IMR-90 (cell line): ENCODE measurements at regions not wholly inside any gene's neighbourhood (a gene's known extent, or its start where the extent isn't known, plus 50 kb on each side); places are given as distances from the start of the nearest gene placed in this dataset.

Source experiments
- ATAC-seq: fragments of 200-7000 bp; cut with Tn5 transposase; 2 replicates; pipeline ENCODE4 v1.9.1; 2020; ENCODE audit warnings: low read depth, mild to moderate bottlenecking, moderate library complexity
- BruUV-seq: library from RNA; stranded (reverse); fragments of 400-500 nt; replicated peaks from 2 replicates; lab custom pipeline; 2021; lab: Mats Ljungman, UMichigan
- CTCF ChIA-PET: fragments of 300-600 bp; formaldehyde crosslinking; extraction: SDS; loops from one replicate; lab custom pipeline; 2021; ENCODE audit warnings: antibody characterized with exemption; lab: Yijun Ruan, JAX
- POLR2A ChIA-PET: fragments of 300-600 bp; sonication (Branson Sonifier 250); formaldehyde crosslinking; loops from one replicate; lab custom pipeline; 2022; ENCODE audit warnings: antibody characterized with exemption; ENCODE audit not compliant: unreplicated experiment; lab: Charles Lee
- DNase-seq: peaks from one replicate; pipeline ENCODE4 v3.0.0; 2013
- H2AFZ ChIP-seq: replicated peaks from 2 replicates; pipeline ENCODE3; 2013; ENCODE audit warnings: low read length, mild to moderate bottlenecking; ENCODE audit not compliant: poor library complexity
- H2AK5ac ChIP-seq: 2 replicates; pipeline ENCODE4 v1.6.1; 2013; ENCODE audit warnings: low read depth, low read length, inconsistent platforms
- H2AK9ac ChIP-seq: replicated peaks from 2 replicates; pipeline ENCODE3; 2013; ENCODE audit warnings: mild to moderate bottlenecking, low read depth, low read length, moderate library complexity; ENCODE audit not compliant: poor library complexity
- H2BK120ac ChIP-seq: 2 replicates; pipeline ENCODE4 v1.6.1; 2013; ENCODE audit warnings: low read depth, low read length, inconsistent platforms
- H2BK15ac ChIP-seq: 3 replicates; pipeline ENCODE4 v1.6.1; 2013; ENCODE audit warnings: low read depth, low read length, inconsistent platforms
- H2BK20ac ChIP-seq: 2 replicates; pipeline ENCODE4 v1.6.1; 2013; ENCODE audit warnings: low read depth, mild to moderate bottlenecking, inconsistent platforms, low read length, moderate library complexity
- H2BK5ac ChIP-seq: 2 replicates; pipeline ENCODE4 v1.6.1; 2013; ENCODE audit warnings: mild to moderate bottlenecking, low read depth, low read length, inconsistent platforms; ENCODE audit not compliant: poor library complexity, severe bottlenecking
- H3K14ac ChIP-seq: replicated peaks from 2 replicates; pipeline ENCODE4 v1.6.1; 2013; ENCODE audit warnings: low read depth, low read length, inconsistent platforms
- H3K18ac ChIP-seq: 2 replicates; pipeline ENCODE4 v1.6.1; 2013; ENCODE audit warnings: low read depth, low read length, control low read depth
- H3K23ac ChIP-seq: 2 replicates; pipeline ENCODE4 v1.6.1; 2013; ENCODE audit warnings: low read depth, low read length, inconsistent platforms
- H3K27ac ChIP-seq: 2 replicates; pipeline ENCODE4 v1.5.1; 2013; ENCODE audit warnings: mild to moderate bottlenecking, control low read depth, low read length; ENCODE audit not compliant: insufficient read depth
- H3K27me3 ChIP-seq: 2 replicates; pipeline ENCODE4 v1.6.1; 2013; ENCODE audit warnings: low read length; ENCODE audit not compliant: control insufficient read depth, insufficient read depth
- H3K36me3 ChIP-seq: 2 replicates; pipeline ENCODE4 v1.6.1; 2013; ENCODE audit warnings: low read length, mixed read lengths; ENCODE audit not compliant: control insufficient read depth, insufficient read depth
- H3K4ac ChIP-seq: 2 replicates; pipeline ENCODE4 v1.6.1; 2013; ENCODE audit warnings: low read depth, low read length, inconsistent platforms
- H3K4me1 ChIP-seq: 2 replicates; pipeline ENCODE4 v1.6.1; 2013; ENCODE audit warnings: low read length, mixed read lengths; ENCODE audit not compliant: control insufficient read depth, insufficient read depth
- H3K4me2 ChIP-seq: 2 replicates; pipeline ENCODE4 v1.6.1; 2013; ENCODE audit warnings: low read depth, mild to moderate bottlenecking, control low read depth, low read length, moderate library complexity
- H3K4me3 ChIP-seq: 2 replicates; pipeline ENCODE4 v1.5.1; 2013; ENCODE audit warnings: low read depth, mild to moderate bottlenecking, control low read depth, low read length, moderate library complexity; ENCODE audit not compliant: insufficient read depth
- H3K56ac ChIP-seq: 2 replicates; pipeline ENCODE4 v1.6.1; 2013; ENCODE audit warnings: low read length, inconsistent platforms; ENCODE audit not compliant: insufficient read depth; ENCODE audit errors: extremely low read depth
- H3K79me1 ChIP-seq, 2 experiments: 2 replicates each; pipeline ENCODE4 v1.6.1; 2013; ENCODE audit warnings: low read length in 2 of 2, inconsistent platforms in 1 of 2, low read depth in 1 of 2
- H3K9ac ChIP-seq: 2 replicates; pipeline ENCODE4 v1.6.1; 2013; ENCODE audit warnings: low read depth, low read length, control low read depth
- H3K9me1 ChIP-seq: 2 replicates; pipeline ENCODE4 v1.6.1; 2013; ENCODE audit warnings: low read length, inconsistent platforms; ENCODE audit not compliant: insufficient read depth
- H3K9me3 ChIP-seq: 2 replicates; pipeline ENCODE4 v1.6.1; 2013; ENCODE audit warnings: low read length; ENCODE audit not compliant: control insufficient read depth, insufficient read depth
- H4K20me1 ChIP-seq: 2 replicates; pipeline ENCODE4 v1.6.1; 2013; ENCODE audit warnings: low read length, inconsistent platforms; ENCODE audit not compliant: insufficient read depth
- H4K5ac ChIP-seq: 2 replicates; pipeline ENCODE4 v1.6.1; 2013; ENCODE audit warnings: mild to moderate bottlenecking, low read depth, low read length, control low read depth
- H4K8ac ChIP-seq, 2 experiments: 2 replicates each; pipeline ENCODE4 v1.6.1; 2013; ENCODE audit warnings: low read depth in 2 of 2, low read length in 2 of 2, control low read depth in 1 of 2, inconsistent platforms in 1 of 2
- H4K91ac ChIP-seq: 2 replicates; pipeline ENCODE4 v1.6.1; 2013; ENCODE audit warnings: low read depth, low read length, inconsistent platforms; ENCODE audit not compliant: insufficient read depth
- BHLHE40 ChIP-seq: fragments of 150-350 bp; IDR thresholded peaks from 2 replicates; pipeline ENCODE4 v1.6.1; 2016; ENCODE audit warnings: mild to moderate bottlenecking, low read depth, low read length
- CEBPB ChIP-seq: IDR thresholded peaks from 2 replicates; pipeline ENCODE4 v1.6.1; 2012; ENCODE audit warnings: low read depth, low read length, improper control_type of control experiment
- CHD1 ChIP-seq: IDR thresholded peaks from 2 replicates; pipeline ENCODE4 v1.6.1; 2012; ENCODE audit warnings: low read depth, low read length, improper control_type of control experiment
- MAFK ChIP-seq: IDR thresholded peaks from 2 replicates; pipeline ENCODE4 v1.6.1; 2012; ENCODE audit warnings: low read depth, low read length, improper control_type of control experiment
- MAZ ChIP-seq: IDR thresholded peaks from 2 replicates; pipeline ENCODE4 v1.6.1; 2012; ENCODE audit warnings: low read depth, mild to moderate bottlenecking, low read length, improper control_type of control experiment, moderate library complexity, borderline replicate concordance
- NFE2L2 ChIP-seq: fragments of 150-350 bp; IDR thresholded peaks from 2 replicates; pipeline ENCODE4 v1.6.1; 2016; ENCODE audit warnings: low read depth, mild to moderate bottlenecking, low read length
- POLR2A ChIP-seq: IDR thresholded peaks from 2 replicates; pipeline ENCODE4 v1.6.1; 2012; ENCODE audit warnings: mild to moderate bottlenecking, low read depth, low read length
- RAD21 ChIP-seq: IDR thresholded peaks from 2 replicates; pipeline ENCODE4 v1.6.1; 2012; ENCODE audit warnings: low read length, improper control_type of control experiment
- SMC3 ChIP-seq: fragments of 150-350 bp; IDR thresholded peaks from 2 replicates; pipeline ENCODE4 v1.6.1; 2016; ENCODE audit warnings: low read depth, mild to moderate bottlenecking, antibody characterized with exemption, low read length, moderate library complexity
- WGBS, 2 experiments: methylation state at CpG; one replicate each; pipeline versions ENCODE4 v1.1.5 to v1.1.7; 2013; ENCODE audit warnings: missing lambda C conversion rate in 2 of 2; ENCODE audit not compliant: insufficient read length in 1 of 2; ENCODE audit errors: extremely low coverage in 2 of 2; 5-methylcytosine and 5-hydroxymethylcytosine counted together
- dilution Hi-C: fragments of 300-500 bp; cut with HindIII; formaldehyde crosslinking; loops from one replicate; pipeline ENCODE4 v1.14.3; 2018; ENCODE audit warnings: low sequenced_read_pairs; ENCODE audit not compliant: unreplicated experiment
- in situ Hi-C: fragments of 300-500 bp; cut with MboI; formaldehyde crosslinking; loops from 3 replicates; pipeline ENCODE4 v1.14.3; 2019; ENCODE audit warnings: low sequenced_read_pairs, inconsistent platforms, mixed read lengths
- intact Hi-C: fragments of 100-400 bp; cut with micrococcal nuclease; formaldehyde crosslinking; loops from 2 replicates; pipeline ENCODE4 v1.10.0; 2022
- TF ChIP-seq, protein P1 (sequence below): fragments of 150-350 bp; IDR thresholded peaks from 2 replicates; pipeline ENCODE4 v1.6.1; 2017; ENCODE audit warnings: mild to moderate bottlenecking, antibody characterized with exemption, low read length, low read depth

DNA sequence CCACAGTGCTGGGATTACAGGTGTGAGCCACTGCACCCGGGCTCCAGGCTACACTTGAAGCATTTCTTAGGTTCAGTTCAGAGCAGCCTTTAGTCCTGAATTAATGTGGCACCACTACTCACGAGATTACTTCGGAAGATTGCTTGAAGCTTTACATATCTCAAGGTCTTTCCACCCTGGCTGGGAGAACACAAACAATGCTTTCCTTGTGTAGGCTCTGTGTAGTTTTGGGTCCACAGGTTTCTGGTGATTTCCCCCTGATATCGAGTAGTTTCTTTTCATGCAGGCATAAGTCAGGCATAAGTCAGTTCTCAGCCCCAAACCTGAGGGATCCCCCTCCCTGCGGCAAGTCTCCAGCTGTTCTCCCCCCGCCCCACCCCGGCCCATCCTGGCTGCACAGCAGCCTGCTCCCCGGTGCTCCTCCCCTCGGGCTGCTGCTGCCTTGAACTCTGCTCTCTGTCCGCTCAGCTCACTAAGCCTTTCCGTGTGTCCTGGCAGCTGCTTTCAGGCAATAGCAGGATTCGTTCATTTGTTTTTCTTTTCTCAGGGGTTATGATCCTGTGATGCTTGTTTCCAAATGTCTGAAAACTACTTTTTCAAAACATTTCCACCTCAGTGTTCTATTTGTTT, 417.7 kb downstream of the TMEM121 start:
- no peak overlapping the region for H2BK5ac ChIP-seq
- BruUV-seq: no TSS peak
- 74% methylated on average over 3 of the region's 12 CpGs; no CpG with 5 or more reads in 1 of the 2 experiments for WGBS, 2 experiments
- H3K14ac ChIP-seq: no peak overlapping the region
- no peak overlapping the region for H2BK20ac ChIP-seq
- H3K56ac ChIP-seq: no peak overlapping the region
- ATAC-seq (no peak), DNase-seq (no peak)
- no peak overlapping the region for H3K9ac ChIP-seq
- no peak overlapping the region for H3K18ac ChIP-seq
- no peaks in the 10 kb centered on the region for H4K20me1 ChIP-seq
- no peak overlapping the region for H4K5ac ChIP-seq
- no peaks in the 10 kb centered on the region for H3K79me1 ChIP-seq
- TF ChIP-seq MAZ: no peak
- TF ChIP-seq BHLHE40: no peak
- no peak for TF ChIP-seq NFE2L2
- TF ChIP-seq CHD1: no peak
- TF ChIP-seq SMC3: no peak
- no peak for TF ChIP-seq CEBPB
- TF ChIP-seq RAD21: no peak
- no peak for TF ChIP-seq POLR2A
- TF ChIP-seq MAFK: no peak
- TF ChIP-seq, protein P1, sequence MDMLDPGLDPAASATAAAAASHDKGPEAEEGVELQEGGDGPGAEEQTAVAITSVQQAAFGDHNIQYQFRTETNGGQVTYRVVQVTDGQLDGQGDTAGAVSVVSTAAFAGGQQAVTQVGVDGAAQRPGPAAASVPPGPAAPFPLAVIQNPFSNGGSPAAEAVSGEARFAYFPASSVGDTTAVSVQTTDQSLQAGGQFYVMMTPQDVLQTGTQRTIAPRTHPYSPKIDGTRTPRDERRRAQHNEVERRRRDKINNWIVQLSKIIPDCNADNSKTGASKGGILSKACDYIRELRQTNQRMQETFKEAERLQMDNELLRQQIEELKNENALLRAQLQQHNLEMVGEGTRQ: no peak
- no peak overlapping the region for H3K4me2 ChIP-seq
- no peak overlapping the region for H2AK5ac ChIP-seq
- H4K8ac ChIP-seq: no peak overlapping the region
- intact Hi-C loops (no loop called here), in situ Hi-C loops (no loop called here), dilution Hi-C loops (no loop called here)
- H3K9me1 ChIP-seq: no peaks in the 10 kb centered on the region
- no peak overlapping the region for H2BK15ac ChIP-seq
- no peak overlapping the region for H2AK9ac ChIP-seq
- no peaks in the 10 kb centered on the region for H3K27me3 ChIP-seq
- no peak overlapping the region for H3K4me3 ChIP-seq
- H3K9me3 ChIP-seq: peaks cover 43% of the 10 kb centered on the region
- H3K36me3 ChIP-seq: no peaks in the 10 kb centered on the region
- no peak overlapping the region for H4K91ac ChIP-seq
- no peak overlapping the region for H3K27ac ChIP-seq
- no peak overlapping the region for H3K4ac ChIP-seq
- H3K4me1 ChIP-seq: no peaks in the 10 kb centered on the region
- H2AFZ ChIP-seq: no peak overlapping the region
- H2BK120ac ChIP-seq: no peak overlapping the region
- ChIA-PET POLR2A (no interaction called here), CTCF (no interaction called here)
- no peak overlapping the region for H3K23ac ChIP-seq
